ENCODE measurements at regions not wholly inside any gene's neighbourhood (a gene's known extent, or its start where the extent isn't known, plus 50 kb on each side); places are given as distances from the start of the nearest gene placed in this dataset.

DNA sequence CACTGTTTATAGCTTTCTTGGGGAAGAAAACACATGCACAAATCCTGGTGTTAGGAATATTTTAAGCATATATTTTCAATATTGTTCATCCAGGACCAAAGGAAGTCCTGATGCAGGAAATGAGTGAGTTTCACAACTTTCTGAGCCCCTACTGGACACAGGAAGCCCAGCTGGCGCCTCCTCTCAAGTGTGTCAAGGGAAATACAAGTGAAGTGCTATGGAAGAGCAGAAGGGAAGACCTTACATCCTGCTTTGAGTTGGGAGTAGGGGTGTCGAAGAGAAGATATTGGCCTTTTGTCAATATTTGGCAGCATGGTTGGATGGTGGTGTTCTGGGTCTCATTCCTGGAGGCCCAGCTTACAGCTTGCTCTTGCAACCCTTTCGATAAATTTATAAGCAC, 66.1 kb upstream of the ZDHHC17 start:
- TF ChIP-seq POLR2A (IDR thresholded peaks at IDR 0.05): no peak
- TF ChIP-seq, protein P1, sequence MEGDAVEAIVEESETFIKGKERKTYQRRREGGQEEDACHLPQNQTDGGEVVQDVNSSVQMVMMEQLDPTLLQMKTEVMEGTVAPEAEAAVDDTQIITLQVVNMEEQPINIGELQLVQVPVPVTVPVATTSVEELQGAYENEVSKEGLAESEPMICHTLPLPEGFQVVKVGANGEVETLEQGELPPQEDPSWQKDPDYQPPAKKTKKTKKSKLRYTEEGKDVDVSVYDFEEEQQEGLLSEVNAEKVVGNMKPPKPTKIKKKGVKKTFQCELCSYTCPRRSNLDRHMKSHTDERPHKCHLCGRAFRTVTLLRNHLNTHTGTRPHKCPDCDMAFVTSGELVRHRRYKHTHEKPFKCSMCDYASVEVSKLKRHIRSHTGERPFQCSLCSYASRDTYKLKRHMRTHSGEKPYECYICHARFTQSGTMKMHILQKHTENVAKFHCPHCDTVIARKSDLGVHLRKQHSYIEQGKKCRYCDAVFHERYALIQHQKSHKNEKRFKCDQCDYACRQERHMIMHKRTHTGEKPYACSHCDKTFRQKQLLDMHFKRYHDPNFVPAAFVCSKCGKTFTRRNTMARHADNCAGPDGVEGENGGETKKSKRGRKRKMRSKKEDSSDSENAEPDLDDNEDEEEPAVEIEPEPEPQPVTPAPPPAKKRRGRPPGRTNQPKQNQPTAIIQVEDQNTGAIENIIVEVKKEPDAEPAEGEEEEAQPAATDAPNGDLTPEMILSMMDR (IDR thresholded peaks at IDR 0.05): no peak
